IgD-negative memory B cell (primary cell): ENCODE measurements at regions not wholly inside any gene's neighbourhood (a gene's known extent, or its start where the extent isn't known, plus 50 kb on each side); places are given as distances from the start of the nearest gene placed in this dataset.

Source experiments
- H3K27ac Mint-ChIP-seq, 3 donors: one replicate each; pipeline ENCODE4 v1.8.0; 2020 to 2022; ENCODE audit warnings: mild to moderate bottlenecking in 3 of 3, mixed read lengths in 3 of 3, moderate library complexity in 1 of 3
- H3K27me3 Mint-ChIP-seq: one replicate; pipeline ENCODE4 v1.8.0; 2021; ENCODE audit warnings: mixed read lengths
- H3K36me3 Mint-ChIP-seq: one replicate; pipeline ENCODE4 v1.8.0; 2020; ENCODE audit warnings: mild to moderate bottlenecking, mixed read lengths
- H3K4me1 Mint-ChIP-seq, 3 donors: one replicate each; pipeline ENCODE4 v1.8.0; 2020 to 2022; ENCODE audit warnings: mixed read lengths in 3 of 3, mild to moderate bottlenecking in 1 of 3
- H3K4me3 Mint-ChIP-seq, 4 donors: one replicate each; pipeline ENCODE4 v1.8.0; 2020 to 2022; ENCODE audit warnings: mild to moderate bottlenecking in 4 of 4, mixed read lengths in 4 of 4, moderate library complexity in 3 of 4
- H3K9me3 Mint-ChIP-seq, 3 donors: one replicate each; pipeline ENCODE4 v1.8.0; 2020 to 2021; ENCODE audit warnings: mixed read lengths in 3 of 3, mild to moderate bottlenecking in 1 of 3

- Mint-ChIP-seq H3K4me1 (no peaks in the 10 kb centered on the region), H3K27ac (no peak overlapping the region), H3K27me3 (no peaks in the 10 kb centered on the region), H3K36me3 (no peaks in the 10 kb centered on the region), H3K9me3 (peaks cover 0 to 5% (median 3%) of the 10 kb centered on the region in 3 donors), H3K4me3 (no peak overlapping the region)
These were observed 172.6 kb upstream of the PPP2R2B start for GRCh38 chr5:147051193-147051592.

- Mint-ChIP-seq H3K9me3 (peaks cover 0 to 5% (median 3%) of the 10 kb centered on the region in 3 donors), H3K27me3 (no peaks in the 10 kb centered on the region), H3K4me1 (no peaks in the 10 kb centered on the region), H3K36me3 (no peaks in the 10 kb centered on the region), H3K4me3 (no peak overlapping the region), H3K27ac (no peak overlapping the region)
These were observed 174.0 kb upstream of the PPP2R2B start for GRCh38 chr5:147052519-147052918.

- Mint-ChIP-seq H3K27me3 (no peaks in the 10 kb centered on the region), H3K9me3 (peaks cover 0 to 4% (median 3%) of the 10 kb centered on the region in 3 donors), H3K36me3 (no peaks in the 10 kb centered on the region), H3K4me3 (no peak overlapping the region), H3K4me1 (no peaks in the 10 kb centered on the region), H3K27ac (no peak overlapping the region)
These were observed 176.7 kb upstream of the PPP2R2B start for GRCh38 chr5:147055089-147055826.

GRCh38 chr5:147055850-147056566 is 177.5 kb upstream of the PPP2R2B start:
- peaks cover 0 to 4% (median 3%) of the 10 kb centered on the region in 3 donors for H3K9me3 Mint-ChIP-seq

GRCh38 chr5:147057051-147057450 is 177.8 kb upstream of the STK32A start:
- Mint-ChIP-seq H3K36me3 (no peaks in the 10 kb centered on the region), H3K4me1 (no peaks in the 10 kb centered on the region), H3K27me3 (no peaks in the 10 kb centered on the region), H3K4me3 (no peak overlapping the region), H3K9me3 (peaks cover 0 to 4% (median 3%) of the 10 kb centered on the region in 3 donors), H3K27ac (no peak overlapping the region)

More at GRCh38 chr5:147055850-147056566, 177.5 kb upstream of the PPP2R2B start:
- Mint-ChIP-seq H3K4me1 (no peaks in the 10 kb centered on the region), H3K4me3 (no peak overlapping the region), H3K27me3 (no peaks in the 10 kb centered on the region), H3K27ac (no peak overlapping the region), H3K36me3 (no peaks in the 10 kb centered on the region)

- Mint-ChIP-seq H3K4me3 (no peak overlapping the region), H3K9me3 (peaks cover 0 to 4% (median 0%) of the 10 kb centered on the region in 3 donors), H3K4me1 (no peaks in the 10 kb centered on the region), H3K27me3 (no peaks in the 10 kb centered on the region), H3K36me3 (no peaks in the 10 kb centered on the region), H3K27ac (no peak overlapping the region)
These were observed 173.4 kb upstream of the STK32A start for GRCh38 chr5:147061431-147061830.

- Mint-ChIP-seq H3K36me3 (no peaks in the 10 kb centered on the region), H3K27me3 (no peaks in the 10 kb centered on the region), H3K27ac (no peak overlapping the region), H3K9me3 (peaks cover 0 to 8% (median 3%) of the 10 kb centered on the region in 3 donors), H3K4me1 (no peaks in the 10 kb centered on the region), H3K4me3 (no peak overlapping the region)
These were observed 172.4 kb upstream of the STK32A start for GRCh38 chr5:147062427-147062826.

- Mint-ChIP-seq H3K27ac (no peak overlapping the region), H3K4me3 (no peak overlapping the region), H3K27me3 (no peaks in the 10 kb centered on the region), H3K4me1 (no peaks in the 10 kb centered on the region), H3K36me3 (no peaks in the 10 kb centered on the region), H3K9me3 (peaks cover 0 to 11% (median 3%) of the 10 kb centered on the region in 3 donors)
These were observed 170.9 kb upstream of the STK32A start for GRCh38 chr5:147063943-147064342.

GRCh38 chr5:147065071-147065470 is 169.8 kb upstream of the STK32A start:
- Mint-ChIP-seq H3K9me3 (peaks cover 0 to 11% (median 3%) of the 10 kb centered on the region in 3 donors), H3K27me3 (no peaks in the 10 kb centered on the region), H3K4me3 (no peak overlapping the region), H3K4me1 (no peaks in the 10 kb centered on the region), H3K27ac (no peak overlapping the region), H3K36me3 (no peaks in the 10 kb centered on the region)

GRCh38 chr5:147068998-147069397 is 165.8 kb upstream of the STK32A start:
- Mint-ChIP-seq H3K27me3 (no peaks in the 10 kb centered on the region), H3K4me1 (no peaks in the 10 kb centered on the region), H3K36me3 (no peaks in the 10 kb centered on the region), H3K9me3 (peaks cover 0 to 11% (median 3%) of the 10 kb centered on the region in 3 donors), H3K27ac (no peak overlapping the region), H3K4me3 (no peak overlapping the region)

- Mint-ChIP-seq H3K27ac (no peak overlapping the region), H3K36me3 (no peaks in the 10 kb centered on the region), H3K4me3 (no peak overlapping the region), H3K4me1 (no peaks in the 10 kb centered on the region), H3K9me3 (peaks cover 0 to 1% (median 0%) of the 10 kb centered on the region in 3 donors), H3K27me3 (no peaks in the 10 kb centered on the region)
These were observed 162.2 kb upstream of the STK32A start for GRCh38 chr5:147072622-147073021.

GRCh38 chr5:147073098-147073497 is 161.7 kb upstream of the STK32A start:
- no peaks in the 10 kb centered on the region for H3K9me3 Mint-ChIP-seq
- no peaks in the 10 kb centered on the region for H3K27me3 Mint-ChIP-seq
- H3K36me3 Mint-ChIP-seq: no peaks in the 10 kb centered on the region
- H3K27ac Mint-ChIP-seq: no peak overlapping the region
- H3K4me1 Mint-ChIP-seq: no peaks in the 10 kb centered on the region
- H3K4me3 Mint-ChIP-seq: no peak overlapping the region

- Mint-ChIP-seq H3K27me3 (no peaks in the 10 kb centered on the region), H3K27ac (no peak overlapping the region), H3K4me1 (no peaks in the 10 kb centered on the region), H3K9me3 (no peaks in the 10 kb centered on the region), H3K4me3 (no peak overlapping the region), H3K36me3 (no peaks in the 10 kb centered on the region)
These were observed 159.6 kb upstream of the STK32A start for GRCh38 chr5:147075187-147075586.

- no peaks in the 10 kb centered on the region for H3K27me3 Mint-ChIP-seq
- no peaks in the 10 kb centered on the region for H3K9me3 Mint-ChIP-seq
- no peak overlapping the region for H3K4me3 Mint-ChIP-seq
- no peaks in the 10 kb centered on the region for H3K36me3 Mint-ChIP-seq
- H3K27ac Mint-ChIP-seq: no peak overlapping the region
- H3K4me1 Mint-ChIP-seq: no peaks in the 10 kb centered on the region
These were observed 154.4 kb upstream of the STK32A start for GRCh38 chr5:147080391-147080790.

GRCh38 chr5:147081311-147081764 is 153.5 kb upstream of the STK32A start:
- H3K36me3 Mint-ChIP-seq: no peaks in the 10 kb centered on the region
- no peaks in the 10 kb centered on the region for H3K4me1 Mint-ChIP-seq
- H3K9me3 Mint-ChIP-seq: no peaks in the 10 kb centered on the region
- H3K27me3 Mint-ChIP-seq: no peaks in the 10 kb centered on the region
- H3K27ac Mint-ChIP-seq: no peak overlapping the region
- H3K4me3 Mint-ChIP-seq: no peak overlapping the region

GRCh38 chr5:147084702-147085101 is 150.1 kb upstream of the STK32A start:
- H3K36me3 Mint-ChIP-seq: no peaks in the 10 kb centered on the region
- no peak overlapping the region for H3K4me3 Mint-ChIP-seq
- no peaks in the 10 kb centered on the region for H3K27me3 Mint-ChIP-seq
- peaks cover 0 to 5% (median 3%) of the 10 kb centered on the region in 3 donors for H3K9me3 Mint-ChIP-seq
- H3K27ac Mint-ChIP-seq: no peak overlapping the region
- H3K4me1 Mint-ChIP-seq: no peaks in the 10 kb centered on the region
